ENCODE measurements at regions not wholly inside any gene's neighbourhood (a gene's known extent, or its start where the extent isn't known, plus 50 kb on each side); places are given as distances from the start of the nearest gene placed in this dataset.

GRCh38 chr5:85143138-85143537 lies 758.5 kb upstream of the EDIL3 start:
- Histone ChIP-seq H2BK5ac (ENCODE audit: low read depth, low read length) (no peak overlapping the region), H2BK12ac (ENCODE audit: low read depth, low read length) (no peak overlapping the region), H2BK15ac (ENCODE audit: low read length) (no peak overlapping the region), H3K23ac (ENCODE audit: insufficient read length) (no peak overlapping the region), H3K27me3 (replicated peaks in 1 of 4; ENCODE audit: control insufficient read depth in 3 of 4, extremely low read depth in 1 of 4, insufficient read depth in 3 of 4, low read length in 3 of 4) (peaks cover 0 to 1% (median 0%) of the 10 kb centered on the region in 4 experiments; a peak in 1 of 7 replicates), H3K9me3 (ENCODE audit: insufficient read depth in 2 of 2, low read depth in 1 of 2, low read length in 1 of 2) (no peaks in the 10 kb centered on the region), H2AK5ac (ENCODE audit: low read depth, low read length) (no peak overlapping the region), H3K4me1 (replicated peaks in 1 of 4; ENCODE audit: control insufficient read depth in 3 of 4, insufficient read depth in 4 of 4, low read length in 3 of 4) (peaks cover 0 to 4% (median 0%) of the 10 kb centered on the region in 4 experiments; a peak in 3 of 7 replicates), H4K20me1 (replicated peaks in 1 of 2; ENCODE audit: control insufficient read depth in 1 of 2, insufficient read depth in 2 of 2, low read length in 2 of 2) (no peaks in the 10 kb centered on the region), H2AFZ (ENCODE audit: low read length) (peak overlapping the region; percentile 41; the same call in 1 of the 2 replicates), H3K36me3 (ENCODE audit: control insufficient read depth in 2 of 4, insufficient read depth in 4 of 4, low read length in 3 of 4) (no peaks in the 10 kb centered on the region), H2BK20ac (ENCODE audit: low read length) (no peak overlapping the region), H2BK120ac (replicated peaks; ENCODE audit: low read depth, low read length) (no peak overlapping the region), H3K56ac (replicated peaks; ENCODE audit: insufficient read length, low read depth, low read length) (no peak overlapping the region), H3K18ac (ENCODE audit: extremely low read depth, low read length) (no peak overlapping the region), H3K23me2 (ENCODE audit: low read depth, low read length) (no peaks in the 10 kb centered on the region), H3K27ac (ENCODE audit: low read depth, low read length) (no peak overlapping the region), H3K79me2 (ENCODE audit: control insufficient read depth in 1 of 2, insufficient read depth in 2 of 2, low read length in 2 of 2) (no peaks in the 10 kb centered on the region), H3K79me1 (ENCODE audit: low read depth, low read length) (no peaks in the 10 kb centered on the region), H4K91ac (replicated peaks; ENCODE audit: insufficient read length, low read length) (no peak overlapping the region), H4K5ac (ENCODE audit: insufficient read length, low read depth, low read length) (no peak overlapping the region), H3K4me3 (ENCODE audit: extremely low read depth in 1 of 4, insufficient read depth in 2 of 4, low read depth in 3 of 4, low read length in 4 of 4) (no peak overlapping the region), H3K4ac (replicated peaks; ENCODE audit: insufficient read length, low read depth, low read length) (no peak overlapping the region), H3K4me2 (ENCODE audit: insufficient read depth in 1 of 2, low read depth in 2 of 2, low read length in 2 of 2) (no peak overlapping the region), H4K8ac (ENCODE audit: extremely low read depth, insufficient read depth, low read length) (no peak overlapping the region), H3K9ac (replicated peaks in 1 of 4; ENCODE audit: extremely low read depth in 1 of 4, low read depth in 3 of 4, low read length in 3 of 4) (no peak overlapping the region), H3K14ac (ENCODE audit: insufficient read length) (no peak overlapping the region)
- POLR2A ChIA-PET (ENCODE audit: partially characterized antibody): no interaction called here
- CTCF ChIA-PET (ENCODE audit: partially characterized antibody): interaction anchor here (1.8 kb wide), 1 partner anchor 10 kb away, joined by 6 read pairs; no protein-coding TSS in a partner anchor
- FAIRE-seq (no peak), DNase-seq (ENCODE audit: low read depth in 1 of 2, low spot score in 2 of 2) (no peak)
- WGBS, 2 experiments (ENCODE audit: extremely low coverage in 1 of 2, insufficient coverage in 1 of 2, insufficient read length in 1 of 2, insufficient replicate concordance in 2 of 2, low coverage in 1 of 2, low lambda C conversion rate in 2 of 2, missing lambda C conversion rate in 1 of 2): 75% methylated on average over 3 of the region's 3 CpGs; no CpG with 5 or more reads in 1 of the 2 experiments
- no peak for TF ChIP-seq ASH2L (IDR thresholded peaks at IDR 0.05; ENCODE audit: low read length)
- no peak for TF ChIP-seq ATF2 (IDR thresholded peaks at IDR 0.05; ENCODE audit: low read length)
- TF ChIP-seq BACH1 (IDR thresholded peaks at IDR 0.05; ENCODE audit: low read length): no peak
- TF ChIP-seq TAF1 (IDR thresholded peaks at IDR 0.05; ENCODE audit: low read depth, low read length): no peak
- no peak for TF ChIP-seq TCF12 (IDR thresholded peaks at IDR 0.05; ENCODE audit: low read depth, low read length)
- TF ChIP-seq SP1 (IDR thresholded peaks at IDR 0.05; ENCODE audit: low read depth, low read length): no peak
- no peak for TF ChIP-seq YY1 (IDR thresholded peaks at IDR 0.05; ENCODE audit: low read depth, low read length)
- TF ChIP-seq KDM5A (IDR thresholded peaks at IDR 0.05; ENCODE audit: low read length): no peak
- TF ChIP-seq EZH2 (IDR thresholded peaks at IDR 0.05; ENCODE audit: low read depth, low read length, severe bottlenecking): no peak
- no peak for TF ChIP-seq CTBP2 (IDR thresholded peaks at IDR 0.05; ENCODE audit: borderline replicate concordance, insufficient read depth, insufficient read length, low read length)

All from H1 (cell line).